ENCODE measurements at regions not wholly inside any gene's neighbourhood (a gene's known extent, or its start where the extent isn't known, plus 50 kb on each side); places are given as distances from the start of the nearest gene placed in this dataset.

DNA sequence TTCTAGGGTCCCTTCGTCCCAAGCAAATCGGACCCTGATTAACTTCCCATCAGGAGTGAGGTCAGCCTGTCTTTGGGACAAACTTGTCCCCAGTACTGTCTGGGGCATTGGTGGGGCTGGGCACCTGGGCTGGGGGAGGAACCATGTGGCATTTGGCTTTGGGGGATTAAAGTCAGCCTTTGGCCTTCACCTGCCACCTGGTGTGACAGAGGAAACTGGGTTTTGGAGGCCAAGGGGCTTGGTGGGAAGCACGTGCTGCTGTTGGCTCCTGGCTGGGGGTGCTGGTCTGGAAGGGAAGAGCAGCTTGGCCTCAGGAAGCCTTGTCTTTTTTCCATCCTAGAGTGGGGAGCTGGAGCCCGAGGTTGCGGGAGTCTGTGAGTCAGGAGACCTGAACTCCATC lies 78.4 kb upstream of the NECTIN1 start:
- Histone ChIP-seq H3K36me3 (ENCODE audit: control insufficient read depth, insufficient read depth, low read length) (no peaks in the 10 kb centered on the region), H3K4me1 (no peaks in the 10 kb centered on the region), H3K9ac (no peak overlapping the region), H3K9me3 (ENCODE audit: control insufficient read depth, low read length) (no peaks in the 10 kb centered on the region), H3K27me3 (ENCODE audit: control insufficient read depth, insufficient read depth, low read length) (no peaks in the 10 kb centered on the region), H3K4me3 (ENCODE audit: low read depth, low read length) (no peak overlapping the region), H3K27ac (no peak overlapping the region), H3K4me2 (ENCODE audit: low read length) (no peak overlapping the region), H2AFZ (no peak overlapping the region), H3K79me2 (no peaks in the 10 kb centered on the region)
- TF ChIP-seq, protein P1, sequence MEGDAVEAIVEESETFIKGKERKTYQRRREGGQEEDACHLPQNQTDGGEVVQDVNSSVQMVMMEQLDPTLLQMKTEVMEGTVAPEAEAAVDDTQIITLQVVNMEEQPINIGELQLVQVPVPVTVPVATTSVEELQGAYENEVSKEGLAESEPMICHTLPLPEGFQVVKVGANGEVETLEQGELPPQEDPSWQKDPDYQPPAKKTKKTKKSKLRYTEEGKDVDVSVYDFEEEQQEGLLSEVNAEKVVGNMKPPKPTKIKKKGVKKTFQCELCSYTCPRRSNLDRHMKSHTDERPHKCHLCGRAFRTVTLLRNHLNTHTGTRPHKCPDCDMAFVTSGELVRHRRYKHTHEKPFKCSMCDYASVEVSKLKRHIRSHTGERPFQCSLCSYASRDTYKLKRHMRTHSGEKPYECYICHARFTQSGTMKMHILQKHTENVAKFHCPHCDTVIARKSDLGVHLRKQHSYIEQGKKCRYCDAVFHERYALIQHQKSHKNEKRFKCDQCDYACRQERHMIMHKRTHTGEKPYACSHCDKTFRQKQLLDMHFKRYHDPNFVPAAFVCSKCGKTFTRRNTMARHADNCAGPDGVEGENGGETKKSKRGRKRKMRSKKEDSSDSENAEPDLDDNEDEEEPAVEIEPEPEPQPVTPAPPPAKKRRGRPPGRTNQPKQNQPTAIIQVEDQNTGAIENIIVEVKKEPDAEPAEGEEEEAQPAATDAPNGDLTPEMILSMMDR (IDR thresholded peaks at IDR 0.05), result no peak

DNA sequence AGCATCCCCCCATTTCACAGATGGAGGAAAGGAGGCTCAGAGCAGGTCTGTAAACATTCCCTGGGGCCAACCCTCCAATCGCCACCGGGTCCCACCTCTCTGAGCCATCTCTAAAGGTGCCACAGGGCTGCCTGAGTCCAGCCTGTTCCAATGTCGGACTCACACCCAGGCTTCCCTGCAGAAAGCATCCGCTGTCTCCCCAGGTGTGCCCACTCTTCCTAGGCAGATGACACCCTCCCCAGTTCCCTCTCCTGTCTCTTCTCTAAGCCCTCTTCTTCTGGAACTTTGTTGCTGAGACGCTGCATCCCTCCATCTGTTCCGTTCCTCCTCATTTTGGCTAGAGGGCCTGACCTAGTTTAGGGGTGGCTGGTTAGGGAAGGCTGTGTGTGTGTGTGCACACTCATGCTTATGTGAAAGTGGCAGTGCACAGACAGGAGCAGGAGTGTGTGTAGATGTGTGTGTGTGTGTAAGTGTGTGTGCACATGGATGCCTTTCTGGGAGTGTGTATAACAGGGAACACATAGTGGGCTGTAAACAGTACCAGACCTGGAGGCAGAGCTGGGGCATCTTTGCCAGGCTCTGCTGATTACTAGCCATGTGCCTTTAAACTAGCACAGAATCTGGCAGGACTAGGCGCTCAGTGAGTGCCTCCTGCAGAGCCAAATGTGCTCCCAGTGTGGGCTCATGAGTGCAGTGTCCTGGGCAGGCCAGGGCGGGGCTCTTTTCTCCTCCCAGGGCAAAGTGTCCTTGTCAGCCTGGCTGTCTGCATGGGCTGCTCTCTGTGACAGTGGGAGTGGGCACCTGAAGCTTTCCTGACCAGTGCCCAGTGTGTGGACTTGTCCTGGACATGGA lies 77.3 kb upstream of the NECTIN1 start:
- no peak overlapping the region for H3K27ac ChIP-seq
- TF ChIP-seq, protein P1 (IDR thresholded peaks at IDR 0.05), result no peak

DNA sequence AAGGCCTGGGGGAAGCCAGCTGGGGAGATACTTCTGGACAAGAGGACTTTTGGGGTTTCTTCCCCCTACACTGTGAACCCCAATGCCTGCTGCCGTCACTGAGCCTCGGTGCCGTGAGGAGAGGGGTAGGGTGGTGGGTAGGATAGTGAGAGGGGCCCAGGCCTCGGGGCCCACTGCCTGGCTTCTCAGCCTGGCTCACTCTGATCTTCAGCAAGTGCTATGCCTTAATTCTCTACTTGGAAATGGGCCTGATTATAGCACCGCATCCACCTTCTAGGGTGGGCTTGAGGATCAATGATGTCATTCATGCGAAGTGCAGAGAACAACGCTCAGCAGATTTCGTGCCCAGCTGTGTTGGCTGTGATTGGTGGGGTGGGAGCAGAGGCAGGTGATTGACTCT lies 76.7 kb upstream of the NECTIN1 start:
- TF ChIP-seq, protein P1 (IDR thresholded peaks at IDR 0.05), result no peak
- no peaks in the 10 kb centered on the region for H3K4me1 ChIP-seq
- no peaks in the 10 kb centered on the region for H3K9me3 ChIP-seq (ENCODE audit: control insufficient read depth, low read length)
- no peaks in the 10 kb centered on the region for H3K27me3 ChIP-seq (ENCODE audit: control insufficient read depth, insufficient read depth, low read length)
- H3K36me3 ChIP-seq (ENCODE audit: control insufficient read depth, insufficient read depth, low read length), result no peaks in the 10 kb centered on the region
- no peak overlapping the region for H3K4me3 ChIP-seq (ENCODE audit: low read depth, low read length)
- H2AFZ ChIP-seq, result no peak overlapping the region
- no peaks in the 10 kb centered on the region for H3K79me2 ChIP-seq
- no peak overlapping the region for H3K27ac ChIP-seq
- no peak overlapping the region for H3K9ac ChIP-seq
- no peak overlapping the region for H3K4me2 ChIP-seq (ENCODE audit: low read length)

More for the DNA sequence above, 77.3 kb upstream of the NECTIN1 start:
- H3K36me3 ChIP-seq (ENCODE audit: control insufficient read depth, insufficient read depth, low read length), result no peaks in the 10 kb centered on the region
- H2AFZ ChIP-seq, result no peak overlapping the region
- H3K4me2 ChIP-seq (ENCODE audit: low read length), result no peak overlapping the region
- H3K79me2 ChIP-seq, result no peaks in the 10 kb centered on the region
- H3K9me3 ChIP-seq (ENCODE audit: control insufficient read depth, low read length), result no peaks in the 10 kb centered on the region
- no peak overlapping the region for H3K9ac ChIP-seq
- H3K4me3 ChIP-seq (ENCODE audit: low read depth, low read length), result no peak overlapping the region
- H3K27me3 ChIP-seq (ENCODE audit: control insufficient read depth, insufficient read depth, low read length), result no peaks in the 10 kb centered on the region
- H3K4me1 ChIP-seq, result no peaks in the 10 kb centered on the region

DNA sequence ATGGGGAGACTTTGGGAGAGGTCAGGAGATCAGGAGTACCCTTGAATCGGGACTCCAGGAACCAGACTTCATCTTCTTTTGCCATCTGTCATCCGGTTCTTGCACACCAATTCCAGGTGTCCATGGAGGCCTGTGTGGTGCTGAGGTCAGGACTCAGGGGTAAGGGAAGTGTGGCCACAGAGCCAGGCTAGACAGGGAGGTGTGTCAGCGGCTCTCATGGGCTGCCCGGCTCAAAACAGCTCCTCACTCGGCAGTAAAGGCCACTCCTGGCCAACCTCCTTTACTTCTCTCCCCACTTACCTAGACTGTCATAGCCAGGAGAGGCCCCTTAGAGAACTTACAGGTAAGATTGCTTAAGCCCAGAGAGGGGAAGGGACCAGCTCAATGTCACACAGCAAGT lies 75.7 kb upstream of the NECTIN1 start:
- Histone ChIP-seq H3K4me2 (ENCODE audit: low read length) (no peak overlapping the region), H3K9me3 (ENCODE audit: control insufficient read depth, low read length) (no peaks in the 10 kb centered on the region), H3K79me2 (no peaks in the 10 kb centered on the region), H3K27me3 (ENCODE audit: control insufficient read depth, insufficient read depth, low read length) (no peaks in the 10 kb centered on the region), H3K36me3 (ENCODE audit: control insufficient read depth, insufficient read depth, low read length) (no peaks in the 10 kb centered on the region), H3K9ac (no peak overlapping the region), H3K4me1 (no peaks in the 10 kb centered on the region), H3K4me3 (ENCODE audit: low read depth, low read length) (no peak overlapping the region), H2AFZ (no peak overlapping the region), H3K27ac (no peak overlapping the region)
- TF ChIP-seq, protein P1 (IDR thresholded peaks at IDR 0.05), result no peak

Measured in parathyroid adenoma (tissue), 2 donors.